GM21526 (cell line): ENCODE measurements at regions not wholly inside any gene's neighbourhood (a gene's known extent, or its start where the extent isn't known, plus 50 kb on each side); places are given as distances from the start of the nearest gene placed in this dataset.
"Not testable (repeated sequence)": the region's sequence is repeated elsewhere in the genome, so short reads cannot be mapped to it uniquely, and the experiment has no call there.

Experiments
- ATAC-seq: cut with Tn5 transposase; IDR thresholded peaks from one replicate; pipeline ENCODE4 v1.9.1; 2021; ENCODE audit warnings: moderate library complexity; ENCODE audit not compliant: unreplicated experiment, low FRiP score

GRCh38 chr4:26039639-26040359, 125.8 kb downstream of the SMIM20 start:
- no peak for ATAC-seq

GRCh38 chr4:26044524-26044923, 130.5 kb downstream of the SMIM20 start:
- no peak for ATAC-seq

- ATAC-seq = no peak
These were observed 131.0 kb downstream of the SMIM20 start for GRCh38 chr4:26044983-26045382.

GRCh38 chr4:26047795-26048194, 133.8 kb downstream of the SMIM20 start:
- ATAC-seq = no peak

- no peak for ATAC-seq
These were observed 134.4 kb downstream of the SMIM20 start for GRCh38 chr4:26048378-26048882.

- no peak for ATAC-seq
These were observed 134.9 kb downstream of the SMIM20 start for GRCh38 chr4:26048950-26049349.

- ATAC-seq = no peak
These were observed 135.4 kb downstream of the SMIM20 start for GRCh38 chr4:26049447-26049846.

GRCh38 chr4:26050212-26050643, 136.2 kb downstream of the SMIM20 start:
- no peak for ATAC-seq

GRCh38 chr4:26050671-26051070, 136.7 kb downstream of the SMIM20 start:
- no peak for ATAC-seq

- no peak for ATAC-seq
These were observed 137.2 kb downstream of the SMIM20 start for GRCh38 chr4:26051240-26051639.

GRCh38 chr4:26052663-26053541, 138.9 kb downstream of the SMIM20 start:
- no peak for ATAC-seq

GRCh38 chr4:26053761-26054160, 139.7 kb downstream of the SMIM20 start:
- ATAC-seq = no peak

- no peak for ATAC-seq
These were observed 141.8 kb downstream of the SMIM20 start for GRCh38 chr4:26055855-26056254.

GRCh38 chr4:26056406-26056805, 142.4 kb downstream of the SMIM20 start:
- no peak for ATAC-seq

- ATAC-seq = not testable (repeated sequence)
These were observed 143.8 kb downstream of the SMIM20 start for GRCh38 chr4:26057839-26058238.

GRCh38 chr4:26058537-26058936, 144.5 kb downstream of the SMIM20 start:
- no peak for ATAC-seq

- no peak for ATAC-seq
These were observed 145.6 kb downstream of the SMIM20 start for GRCh38 chr4:26059391-26060154.

GRCh38 chr4:26060286-26060685, 146.3 kb downstream of the SMIM20 start:
- ATAC-seq = no peak

GRCh38 chr4:26061248-26061986, 147.4 kb downstream of the SMIM20 start:
- peak; percentile 60 for ATAC-seq

- ATAC-seq = no peak
These were observed 148.2 kb downstream of the SMIM20 start for GRCh38 chr4:26062215-26062614.
